ENCODE measurements at regions not wholly inside any gene's neighbourhood (a gene's known extent, or its start where the extent isn't known, plus 50 kb on each side); places are given as distances from the start of the nearest gene placed in this dataset.

- ATAC-seq (no peak), DNase-seq (no peak)
- POLR2A ChIA-PET = no interaction called here
- Mint-ChIP-seq H3K4me3 (no peak overlapping the region), H3K27me3 (ENCODE audit: low read depth) (peaks cover 4% of the 10 kb centered on the region), H3K27ac (no peak overlapping the region), H3K9me3 (ENCODE audit: insufficient read depth) (no peaks in the 10 kb centered on the region), H3K36me3 (ENCODE audit: low read depth) (no peaks in the 10 kb centered on the region), H3K4me1 (ENCODE audit: low read depth) (peaks cover under 1% of the 10 kb centered on the region)
- CTCF ChIA-PET = interaction anchor here (1.1 to 2.6 kb wide), 2 partner anchors 697 to 788 kb away, joined by 4 to 10 read pairs; no protein-coding TSS in a partner anchor
These were observed 260.8 kb downstream of the SNX13 start for GRCh38 chr7:17679458-17679857.

GRCh38 chr7:17680026-17680425, 260.3 kb downstream of the SNX13 start:
- Mint-ChIP-seq H3K27me3 (ENCODE audit: low read depth) (peaks cover 4% of the 10 kb centered on the region), H3K27ac (no peak overlapping the region), H3K36me3 (ENCODE audit: low read depth) (no peaks in the 10 kb centered on the region), H3K4me3 (no peak overlapping the region), H3K9me3 (ENCODE audit: insufficient read depth) (no peaks in the 10 kb centered on the region), H3K4me1 (ENCODE audit: low read depth) (no peaks in the 10 kb centered on the region)
- DNase-seq = no peak
- ChIA-PET CTCF (interaction anchor here (0.7 to 2.6 kb wide), 5 partner anchors 19 to 789 kb away, joined by 3 to 10 read pairs (median 4); no protein-coding TSS in a partner anchor), POLR2A (no interaction called here)
- no peak for ATAC-seq

- Mint-ChIP-seq H3K9me3 (ENCODE audit: insufficient read depth) (no peaks in the 10 kb centered on the region), H3K27ac (no peak overlapping the region), H3K4me1 (ENCODE audit: low read depth) (no peaks in the 10 kb centered on the region), H3K27me3 (ENCODE audit: low read depth) (peaks cover 4% of the 10 kb centered on the region), H3K36me3 (ENCODE audit: low read depth) (no peaks in the 10 kb centered on the region), H3K4me3 (no peak overlapping the region)
- ChIA-PET CTCF (interaction anchor here (0.6 to 2.6 kb wide), 14 partner anchors 9 to 698 kb away, joined by 3 to 14 read pairs (median 4); no protein-coding TSS in a partner anchor), POLR2A (no interaction called here)
- ATAC-seq = no peak
- no peak for DNase-seq
These were observed 259.3 kb downstream of the SNX13 start for GRCh38 chr7:17680943-17681351.

GRCh38 chr7:17681965-17682364, 258.3 kb downstream of the SNX13 start:
- Mint-ChIP-seq H3K27me3 (ENCODE audit: low read depth) (peaks cover 4% of the 10 kb centered on the region), H3K9me3 (ENCODE audit: insufficient read depth) (no peaks in the 10 kb centered on the region), H3K4me3 (no peak overlapping the region), H3K4me1 (ENCODE audit: low read depth) (no peaks in the 10 kb centered on the region), H3K27ac (no peak overlapping the region), H3K36me3 (ENCODE audit: low read depth) (no peaks in the 10 kb centered on the region)
- ChIA-PET POLR2A (no interaction called here), CTCF (interaction anchor here (0.9 to 2.6 kb wide), 10 partner anchors 10 to 984 kb away, joined by 3 to 14 read pairs (median 4); no protein-coding TSS in a partner anchor)
- DNase-seq = no peak
- no peak for ATAC-seq

- no peak for DNase-seq
- Mint-ChIP-seq H3K27ac (no peak overlapping the region), H3K36me3 (ENCODE audit: low read depth) (no peaks in the 10 kb centered on the region), H3K4me3 (no peak overlapping the region), H3K27me3 (ENCODE audit: low read depth) (peaks cover 4% of the 10 kb centered on the region), H3K4me1 (ENCODE audit: low read depth) (no peaks in the 10 kb centered on the region), H3K9me3 (ENCODE audit: insufficient read depth) (no peaks in the 10 kb centered on the region)
- no peak for ATAC-seq
- POLR2A ChIA-PET = no interaction called here
- CTCF ChIA-PET = interaction anchor here (1.2 to 2.3 kb wide), 2 partner anchors 88 to 983 kb away, joined by 3 to 14 read pairs; no protein-coding TSS in a partner anchor
These were observed 257.7 kb downstream of the SNX13 start for GRCh38 chr7:17682586-17682985.

GRCh38 chr7:17685141-17685540, 255.2 kb downstream of the SNX13 start:
- CTCF ChIA-PET = interaction anchor here (0.6 kb wide), 1 partner anchor 72 kb away, joined by 3 read pairs; no protein-coding TSS in a partner anchor
- POLR2A ChIA-PET = no interaction called here
- ATAC-seq (no peak), DNase-seq (no peak)
- no peaks in the 10 kb centered on the region for H3K9me3 Mint-ChIP-seq (ENCODE audit: insufficient read depth)
- no peaks in the 10 kb centered on the region for H3K27me3 Mint-ChIP-seq (ENCODE audit: low read depth)
- no peak overlapping the region for H3K27ac Mint-ChIP-seq
- no peaks in the 10 kb centered on the region for H3K36me3 Mint-ChIP-seq (ENCODE audit: low read depth)
- H3K4me3 Mint-ChIP-seq = no peak overlapping the region
- no peaks in the 10 kb centered on the region for H3K4me1 Mint-ChIP-seq (ENCODE audit: low read depth)

- CTCF ChIA-PET = no interaction called here
- ATAC-seq = no peak
- no peaks in the 10 kb centered on the region for H3K36me3 Mint-ChIP-seq (ENCODE audit: low read depth)
- H3K9me3 Mint-ChIP-seq (ENCODE audit: insufficient read depth) = no peaks in the 10 kb centered on the region
- DNase-seq = no peak
- H3K27me3 Mint-ChIP-seq (ENCODE audit: low read depth) = no peaks in the 10 kb centered on the region
- POLR2A ChIA-PET = no interaction called here
- H3K4me1 Mint-ChIP-seq (ENCODE audit: low read depth) = peaks cover 3% of the 10 kb centered on the region
- H3K27ac Mint-ChIP-seq = no peak overlapping the region
- no peak overlapping the region for H3K4me3 Mint-ChIP-seq
These were observed 252.9 kb downstream of the SNX13 start for GRCh38 chr7:17687361-17687760.

GRCh38 chr7:17689361-17689902, 250.9 kb downstream of the SNX13 start:
- no peak for ATAC-seq

GRCh38 chr7:17690030-17690429, 250.3 kb downstream of the SNX13 start:
- POLR2A ChIA-PET = no interaction called here
- H3K4me1 Mint-ChIP-seq (ENCODE audit: low read depth) = peaks cover 5% of the 10 kb centered on the region

More at GRCh38 chr7:17689361-17689902, 250.9 kb downstream of the SNX13 start:
- H3K36me3 Mint-ChIP-seq (ENCODE audit: low read depth) = no peaks in the 10 kb centered on the region
- no peaks in the 10 kb centered on the region for H3K9me3 Mint-ChIP-seq (ENCODE audit: insufficient read depth)
- CTCF ChIA-PET = no interaction called here
- peaks cover 5% of the 10 kb centered on the region for H3K4me1 Mint-ChIP-seq (ENCODE audit: low read depth)
- H3K4me3 Mint-ChIP-seq = no peak overlapping the region
- no peak overlapping the region for H3K27ac Mint-ChIP-seq
- no peaks in the 10 kb centered on the region for H3K27me3 Mint-ChIP-seq (ENCODE audit: low read depth)
- POLR2A ChIA-PET = no interaction called here
- DNase-seq = no peak

GRCh38 chr7:17696422-17696821, 243.9 kb downstream of the SNX13 start:
- H3K4me3 Mint-ChIP-seq = no peak overlapping the region
- no peaks in the 10 kb centered on the region for H3K27me3 Mint-ChIP-seq (ENCODE audit: low read depth)
- peaks cover 5% of the 10 kb centered on the region for H3K4me1 Mint-ChIP-seq (ENCODE audit: low read depth)
- CTCF ChIA-PET = no interaction called here
- peaks cover 6% of the 10 kb centered on the region for H3K36me3 Mint-ChIP-seq (ENCODE audit: low read depth)
- no peak overlapping the region for H3K27ac Mint-ChIP-seq
- H3K9me3 Mint-ChIP-seq (ENCODE audit: insufficient read depth) = peaks cover 20% of the 10 kb centered on the region
- no peak for ATAC-seq
- no peak for DNase-seq
- POLR2A ChIA-PET = no interaction called here

More at GRCh38 chr7:17690030-17690429, 250.3 kb downstream of the SNX13 start:
- Mint-ChIP-seq H3K36me3 (ENCODE audit: low read depth) (no peaks in the 10 kb centered on the region), H3K9me3 (ENCODE audit: insufficient read depth) (no peaks in the 10 kb centered on the region), H3K27me3 (ENCODE audit: low read depth) (no peaks in the 10 kb centered on the region), H3K27ac (no peak overlapping the region), H3K4me3 (no peak overlapping the region)
- DNase-seq (no peak), ATAC-seq (no peak)
- CTCF ChIA-PET = no interaction called here

- H3K36me3 Mint-ChIP-seq (ENCODE audit: low read depth) = peaks cover 6% of the 10 kb centered on the region
- no peaks in the 10 kb centered on the region for H3K27me3 Mint-ChIP-seq (ENCODE audit: low read depth)
- H3K9me3 Mint-ChIP-seq (ENCODE audit: insufficient read depth) = peaks cover 23% of the 10 kb centered on the region
- H3K27ac Mint-ChIP-seq = no peak overlapping the region
- no peak for DNase-seq
- H3K4me1 Mint-ChIP-seq (ENCODE audit: low read depth) = peaks cover 3% of the 10 kb centered on the region
- H3K4me3 Mint-ChIP-seq = no peak overlapping the region
- no peak for ATAC-seq
- POLR2A ChIA-PET = no interaction called here
- CTCF ChIA-PET = no interaction called here
These were observed 243.0 kb downstream of the SNX13 start for GRCh38 chr7:17697128-17697881.

GRCh38 chr7:17699696-17700095, 240.6 kb downstream of the SNX13 start:
- no peak overlapping the region for H3K27ac Mint-ChIP-seq
- DNase-seq (no peak), ATAC-seq (no peak)
- H3K9me3 Mint-ChIP-seq (ENCODE audit: insufficient read depth) = peaks cover 23% of the 10 kb centered on the region
- peaks cover 4% of the 10 kb centered on the region for H3K27me3 Mint-ChIP-seq (ENCODE audit: low read depth)
- no peak overlapping the region for H3K4me3 Mint-ChIP-seq
- peaks cover 6% of the 10 kb centered on the region for H3K36me3 Mint-ChIP-seq (ENCODE audit: low read depth)
- CTCF ChIA-PET = no interaction called here
- H3K4me1 Mint-ChIP-seq (ENCODE audit: low read depth) = no peaks in the 10 kb centered on the region
- POLR2A ChIA-PET = no interaction called here

Data from activated CD8-positive, alpha-beta T cell treated with anti-CD3 and anti-CD28 coated beads, Interleukin-2, amount 10 ng/mL, durations not matched to agents 7 days and 5 days (primary cell).